CD14-positive monocyte (primary cell): ENCODE measurements at regions not wholly inside any gene's neighbourhood (a gene's known extent, or its start where the extent isn't known, plus 50 kb on each side); places are given as distances from the start of the nearest gene placed in this dataset.

Experiments used
- DNase-seq, 3 donors: peaks; one replicate each; pipeline ENCODE4 v3.0.0-alpha.2; 2011 to 2022
- H2AFZ ChIP-seq: 2 replicates; pipeline ENCODE4 v1.6.0; 2012; ENCODE audit warnings: mild to moderate bottlenecking, low read depth, low read length, inconsistent platforms; ENCODE audit not compliant: insufficient read depth, poor library complexity, severe bottlenecking
- H3K27ac ChIP-seq, 2 donors: 1 replicate in 1 of 2; 2 replicates in 1 of 2; pipeline ENCODE4 v1.5.1; 2012 to 2013; ENCODE audit warnings: low read length in 2 of 2, control low read depth in 1 of 2, inconsistent platforms in 1 of 2, low read depth in 1 of 2, mild to moderate bottlenecking in 1 of 2
- H3K27me3 ChIP-seq, 2 donors: one replicate each; pipeline versions ENCODE4 v1.6.0 to v1.6.1; 2011 to 2013; ENCODE audit warnings: low read length in 2 of 2; ENCODE audit not compliant: control insufficient read depth in 2 of 2, insufficient read depth in 2 of 2
- H3K36me3 ChIP-seq, 2 donors: replicated peaks in 1 of 2; 1 replicate in 1 of 2; 2 replicates in 1 of 2; pipeline versions ENCODE4 v1.5.1 to v1.6.1; 2012 to 2013; ENCODE audit warnings: low read length in 2 of 2, control low read depth in 1 of 2, inconsistent platforms in 1 of 2, mild to moderate bottlenecking in 1 of 2; ENCODE audit not compliant: insufficient read depth in 2 of 2, control insufficient read depth in 1 of 2
- H3K4me1 ChIP-seq, 2 donors: 1 replicate in 1 of 2; 2 replicates in 1 of 2; pipeline versions ENCODE4 v1.5.1 to v1.6.1; 2012 to 2013; ENCODE audit warnings: low read length in 2 of 2, control low read depth in 1 of 2, inconsistent platforms in 1 of 2, mild to moderate bottlenecking in 1 of 2, moderate library complexity in 1 of 2; ENCODE audit not compliant: insufficient read depth in 2 of 2, control insufficient read depth in 1 of 2
- H3K4me2 ChIP-seq: replicated peaks from 2 replicates; pipeline ENCODE3; 2012; ENCODE audit warnings: low read length, moderate library complexity, mild to moderate bottlenecking; ENCODE audit not compliant: poor library complexity, severe bottlenecking; ENCODE audit errors: extremely low read depth
- H3K4me3 ChIP-seq, 3 experiments: fragments of 200-600 bp in 1 of 3; sonication (generic) in 1 of 3; replicated peaks in 1 of 3; 1 replicate in 2 of 3; 2 replicates in 1 of 3; pipeline ENCODE4 v1.5.1; 2011 to 2013; ENCODE audit warnings: low read length in 3 of 3, mild to moderate bottlenecking in 3 of 3, control low read depth in 2 of 3, low read depth in 2 of 3, inconsistent platforms in 1 of 3, moderate library complexity in 1 of 3
- H3K79me2 ChIP-seq: 2 replicates; pipeline ENCODE4 v1.6.0; 2012; ENCODE audit warnings: mild to moderate bottlenecking, control low read depth, inconsistent platforms, low read length, moderate library complexity; ENCODE audit not compliant: insufficient read depth
- H3K9ac ChIP-seq: 2 replicates; pipeline ENCODE4 v1.6.0; 2017; ENCODE audit warnings: low read length, mild to moderate bottlenecking; ENCODE audit not compliant: insufficient read depth, poor library complexity, severe bottlenecking
- H3K9me3 ChIP-seq, 2 donors: replicated peaks in 1 of 2; 1 replicate in 1 of 2; 2 replicates in 1 of 2; pipeline versions ENCODE4 v1.5.1 to v1.6.1; 2012 to 2013; ENCODE audit warnings: low read length in 2 of 2, control low read depth in 1 of 2; ENCODE audit not compliant: control insufficient read depth in 1 of 2, insufficient read depth in 1 of 2
- H4K20me1 ChIP-seq: 2 replicates; pipeline ENCODE4 v1.6.0; 2012; ENCODE audit warnings: mild to moderate bottlenecking, low read length, control low read depth, moderate library complexity; ENCODE audit not compliant: insufficient read depth
- H3K27ac Mint-ChIP-seq, 7 donors: one replicate each; pipeline ENCODE4 v1.8.0; 2020; ENCODE audit warnings: mild to moderate bottlenecking in 7 of 7, mixed read lengths in 7 of 7, moderate library complexity in 6 of 7, inconsistent platforms in 2 of 7
- H3K27me3 Mint-ChIP-seq, 3 donors: one replicate each; pipeline ENCODE4 v1.8.0; 2021 to 2022; ENCODE audit warnings: low read depth in 3 of 3, mild to moderate bottlenecking in 3 of 3, mixed read lengths in 3 of 3, moderate library complexity in 3 of 3, inconsistent platforms in 1 of 3
- H3K36me3 Mint-ChIP-seq, 2 donors: one replicate each; pipeline ENCODE4 v1.8.0; 2020; ENCODE audit warnings: mixed read lengths in 2 of 2, inconsistent platforms in 1 of 2, mild to moderate bottlenecking in 1 of 2
- H3K4me1 Mint-ChIP-seq: one replicate; pipeline ENCODE4 v1.8.0; 2020; ENCODE audit warnings: mild to moderate bottlenecking, mixed read lengths
- H3K4me3 Mint-ChIP-seq, 2 donors: one replicate each; pipeline ENCODE4 v1.8.0; 2020; ENCODE audit warnings: mild to moderate bottlenecking in 2 of 2, mixed read lengths in 2 of 2, moderate library complexity in 1 of 2
- H3K9me3 Mint-ChIP-seq, 7 donors: one replicate each; pipeline ENCODE4 v1.8.0; 2020 to 2022; ENCODE audit warnings: mixed read lengths in 7 of 7, mild to moderate bottlenecking in 6 of 7, moderate library complexity in 6 of 7, inconsistent platforms in 2 of 7
- CTCF ChIP-seq: fragments of 200-600 bp; IDR thresholded peaks from one replicate; pipeline ENCODE4 v1.8.0; 2022; ENCODE audit warnings: antibody characterized with exemption, mild to moderate bottlenecking
- WGBS: methylation state at CpG from one replicate; pipeline ENCODE4 v1.1.5; 2013; ENCODE audit warnings: missing lambda C conversion rate; ENCODE audit not compliant: insufficient coverage; 5-methylcytosine and 5-hydroxymethylcytosine counted together
- intact Hi-C, 2 donors: fragments of 100-400 bp; cut with micrococcal nuclease; formaldehyde crosslinking; loops; one replicate each; pipeline versions ENCODE4 v1.15.0 to v1.15.1; 2023

- TF ChIP-seq CTCF: no peak
- H4K20me1 ChIP-seq: no peaks in the 10 kb centered on the region
- DNase-seq: no peak
- Mint-ChIP-seq H3K4me1 (no peaks in the 10 kb centered on the region), H3K27me3 (peaks cover 0 to 2% (median 0%) of the 10 kb centered on the region in 3 donors), H3K27ac (no peak overlapping the region), H3K36me3 (no peaks in the 10 kb centered on the region), H3K4me3 (no peak overlapping the region), H3K9me3 (peaks cover 0 to 5% (median 2%) of the 10 kb centered on the region in 7 donors)
- no peak overlapping the region for H3K9ac ChIP-seq
- no peaks in the 10 kb centered on the region for H3K36me3 ChIP-seq
- no peaks in the 10 kb centered on the region for H3K27me3 ChIP-seq
- no peaks in the 10 kb centered on the region for H3K4me1 ChIP-seq
- no peaks in the 10 kb centered on the region for H3K79me2 ChIP-seq
- no peak overlapping the region for H3K4me2 ChIP-seq
- no peak overlapping the region for H3K27ac ChIP-seq
- intact Hi-C loops: loop anchor here in 1 of 2 donors (10.0 kb wide), 1 partner anchor 55 kb away; no protein-coding TSS in a partner anchor
- 100% methylated on average over 1 of the region's 3 CpGs for WGBS
- no peak overlapping the region for H2AFZ ChIP-seq
- no peaks in the 10 kb centered on the region for H3K9me3 ChIP-seq
- H3K4me3 ChIP-seq: no peak overlapping the region
Observed at GRCh38 chr17:71910002-71910401, 210.8 kb upstream of the SOX9 start.

- H3K9me3 ChIP-seq: no peaks in the 10 kb centered on the region
- no peak overlapping the region for H3K4me3 ChIP-seq
- no peak for DNase-seq
- H2AFZ ChIP-seq: no peak overlapping the region
- no peak for TF ChIP-seq CTCF
- H3K27ac Mint-ChIP-seq: no peak overlapping the region
- H3K4me2 ChIP-seq: no peak overlapping the region
- no CpG with 5 or more reads among the region's 3 CpGs for WGBS
- no peaks in the 10 kb centered on the region for H4K20me1 ChIP-seq
- H3K36me3 ChIP-seq: no peaks in the 10 kb centered on the region
- H3K79me2 ChIP-seq: no peaks in the 10 kb centered on the region
- no peaks in the 10 kb centered on the region for H3K27me3 Mint-ChIP-seq
- H3K4me3 Mint-ChIP-seq: no peak overlapping the region
- no peaks in the 10 kb centered on the region for H3K27me3 ChIP-seq
- no peaks in the 10 kb centered on the region for H3K4me1 ChIP-seq
- H3K27ac ChIP-seq: no peak overlapping the region
- H3K36me3 Mint-ChIP-seq: no peaks in the 10 kb centered on the region
- no peaks in the 10 kb centered on the region for H3K4me1 Mint-ChIP-seq
- H3K9ac ChIP-seq: no peak overlapping the region
- intact Hi-C loops: loop anchor here in 1 of 2 donors (10.0 kb wide), 1 partner anchor 59 kb away; no protein-coding TSS in a partner anchor
- H3K9me3 Mint-ChIP-seq: peaks cover 0 to 8% (median 2%) of the 10 kb centered on the region in 7 donors
Observed at GRCh38 chr17:71914042-71914441, 206.8 kb upstream of the SOX9 start.
